HG03066 (cell line): ENCODE measurements at regions not wholly inside any gene's neighbourhood (a gene's known extent, or its start where the extent isn't known, plus 50 kb on each side); places are given as distances from the start of the nearest gene placed in this dataset.
"Not testable (repeated sequence)": the region's sequence is repeated elsewhere in the genome, so short reads cannot be mapped to it uniquely, and the experiment has no call there.

Experiments used
- ATAC-seq: cut with Tn5 transposase; IDR thresholded peaks from one replicate; pipeline ENCODE4 v1.9.1; 2021; ENCODE audit warnings: low read depth; ENCODE audit not compliant: unreplicated experiment

GRCh38 chr5:17398866-17399835, 98.9 kb upstream of the TAF11L2 start:
- no peak for ATAC-seq

- no peak for ATAC-seq
These were observed 98.1 kb upstream of the TAF11L2 start for GRCh38 chr5:17399931-17400330.

- ATAC-seq: no peak
These were observed 97.1 kb upstream of the TAF11L2 start for GRCh38 chr5:17400724-17401469.

- ATAC-seq: no peak
These were observed 96.4 kb upstream of the TAF11L2 start for GRCh38 chr5:17401470-17402288.

GRCh38 chr5:17402289-17403121, 95.5 kb upstream of the TAF11L2 start:
- no peak for ATAC-seq

- ATAC-seq: no peak
These were observed 94.1 kb upstream of the TAF11L2 start for GRCh38 chr5:17403695-17404490.

- no peak for ATAC-seq
These were observed 92.1 kb upstream of the TAF11L2 start for GRCh38 chr5:17405976-17406375.

- no peak for ATAC-seq
These were observed 91.6 kb upstream of the TAF11L2 start for GRCh38 chr5:17406423-17406838.

- no peak for ATAC-seq
These were observed 86.3 kb upstream of the TAF11L2 start for GRCh38 chr5:17411436-17412402.

GRCh38 chr5:17412760-17413671, 85.0 kb upstream of the TAF11L2 start:
- ATAC-seq: no peak

GRCh38 chr5:17413691-17414090, 84.3 kb upstream of the TAF11L2 start:
- no peak for ATAC-seq

- no peak for ATAC-seq
These were observed 82.7 kb upstream of the TAF11L2 start for GRCh38 chr5:17415321-17415758.

- not testable (repeated sequence) for ATAC-seq
These were observed 81.7 kb upstream of the TAF11L2 start for GRCh38 chr5:17416374-17416773.

- no peak for ATAC-seq
These were observed 73.4 kb upstream of the TAF11L2 start for GRCh38 chr5:17424674-17425073.

GRCh38 chr5:17425385-17426070, 72.5 kb upstream of the TAF11L2 start:
- ATAC-seq: no peak

- peak; percentile 81 for ATAC-seq
These were observed 71.8 kb upstream of the TAF11L2 start for GRCh38 chr5:17426104-17426749.
